Activated T-helper 1 cell treated with Interleukin-2 at 50 U/mL for 16 hours (primary cell): ENCODE measurements at regions not wholly inside any gene's neighbourhood (a gene's known extent, or its start where the extent isn't known, plus 50 kb on each side); places are given as distances from the start of the nearest gene placed in this dataset.

Experiments
- DNase-seq: peaks from one replicate; pipeline ENCODE4 v3.0.0-alpha.2; 2020; ENCODE audit warnings: low read depth

DNA sequence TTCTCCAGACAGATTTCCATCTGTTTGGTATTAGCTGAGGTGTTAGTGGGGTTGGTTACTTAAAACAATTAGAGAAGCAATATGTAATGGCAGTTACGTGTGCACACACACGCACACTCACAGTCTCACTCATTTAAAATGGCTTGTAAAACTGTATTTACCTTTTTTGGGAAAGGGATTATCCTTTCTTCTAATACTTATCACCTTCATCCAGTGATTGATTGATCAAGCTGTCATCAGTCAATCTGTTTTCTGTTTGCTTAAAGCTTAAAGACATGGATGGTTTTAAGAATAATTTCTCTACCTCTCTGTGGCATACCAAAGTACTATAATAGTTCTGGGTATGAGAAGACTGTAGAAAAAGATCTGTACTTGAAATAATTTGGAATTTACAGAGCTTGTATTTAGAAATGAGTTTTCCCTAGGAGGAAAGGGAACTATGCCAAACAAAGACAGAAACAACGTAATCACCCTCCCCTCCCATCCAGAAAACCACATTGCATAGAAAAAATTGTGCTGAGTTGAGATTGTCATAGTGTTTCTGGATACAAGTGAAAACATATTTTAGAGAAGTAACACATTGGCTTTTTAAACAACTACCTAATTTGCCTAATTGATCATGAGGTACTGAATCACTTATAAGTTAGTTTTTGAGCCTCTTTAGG is 455.8 kb downstream of the PCNX1 start:
- no peak for DNase-seq

DNA sequence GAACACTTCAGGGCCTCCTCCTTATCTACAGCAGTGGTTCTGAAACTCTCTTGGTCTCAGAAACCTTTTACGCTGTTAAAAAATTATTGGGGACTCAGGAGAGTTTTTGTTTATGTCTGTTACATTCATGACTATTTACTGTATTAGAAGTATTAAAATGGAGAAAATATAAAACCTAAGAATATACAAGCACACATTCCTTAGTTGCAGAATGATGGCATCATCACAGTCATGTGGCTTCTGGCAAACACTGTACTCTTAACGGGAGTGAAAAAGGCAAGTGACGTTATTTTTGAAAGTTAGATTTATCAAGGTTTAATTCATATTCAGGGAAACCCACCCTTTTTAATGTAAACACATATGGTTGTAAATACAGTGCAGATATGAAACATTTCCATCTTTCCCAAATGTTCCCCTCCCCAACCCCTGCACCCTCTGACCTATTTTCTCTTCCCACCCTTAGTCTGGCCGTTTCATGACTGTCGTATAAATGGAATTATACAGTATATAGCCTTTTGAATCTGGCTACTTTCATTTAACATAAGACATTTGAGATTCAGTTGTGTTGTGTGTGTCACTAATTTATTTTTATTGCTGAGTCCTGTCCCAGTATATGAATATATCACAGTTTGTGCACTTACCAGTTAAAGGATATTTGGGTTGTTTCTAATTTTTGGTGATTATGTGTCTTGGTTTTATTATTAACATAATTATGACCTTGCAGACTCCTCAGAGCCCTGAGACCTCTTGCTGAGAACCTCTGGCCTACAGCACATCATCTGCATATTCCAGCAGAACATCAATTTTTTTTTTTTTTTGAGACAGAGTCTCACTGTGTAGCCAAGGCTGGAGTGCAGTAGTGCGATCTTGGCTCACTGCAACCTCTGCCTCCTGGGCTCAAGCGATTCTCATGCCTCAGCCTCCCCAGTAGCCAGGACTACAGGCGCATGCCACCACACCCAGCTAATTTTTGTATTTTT is 457.0 kb downstream of the PCNX1 start:
- no peak for DNase-seq

DNA sequence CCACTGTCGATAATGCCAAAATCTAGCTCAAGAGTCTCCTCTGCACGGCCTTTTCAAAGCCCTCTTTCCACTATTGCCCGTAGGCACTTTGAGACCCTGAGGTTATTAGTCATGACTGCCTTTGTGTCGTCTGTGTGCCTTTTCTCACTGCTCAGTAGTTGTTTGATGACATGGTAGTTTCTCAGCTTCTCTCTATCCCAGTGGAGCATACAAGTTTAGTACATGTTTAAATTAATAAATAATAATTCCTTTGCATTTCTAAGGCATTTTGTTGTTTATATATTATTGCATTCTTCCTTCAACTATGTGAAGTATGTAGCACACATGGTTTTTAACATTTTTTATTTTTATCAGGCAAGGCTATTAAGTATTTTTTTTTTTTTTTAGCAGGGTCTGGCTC is 458.1 kb downstream of the PCNX1 start:
- no peak for DNase-seq

DNA sequence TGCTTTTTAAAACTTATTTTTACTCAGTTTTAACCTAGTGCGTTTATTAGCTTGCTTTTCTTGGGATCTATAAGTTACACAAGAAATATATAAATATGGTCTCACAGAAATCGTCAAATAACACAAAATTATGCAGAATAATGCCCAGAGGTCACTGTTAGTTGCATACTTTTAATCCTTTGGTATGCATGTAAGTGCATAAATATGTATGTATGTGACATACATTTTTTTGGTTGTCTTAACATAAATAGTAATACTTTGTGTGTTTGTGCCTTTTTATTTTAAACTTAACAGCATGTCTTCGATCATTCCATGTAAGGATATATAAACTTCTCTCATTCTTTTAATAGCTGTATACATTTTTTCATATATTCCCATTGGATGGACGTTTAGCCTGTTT is 459.6 kb downstream of the PCNX1 start:
- no peak for DNase-seq

DNA sequence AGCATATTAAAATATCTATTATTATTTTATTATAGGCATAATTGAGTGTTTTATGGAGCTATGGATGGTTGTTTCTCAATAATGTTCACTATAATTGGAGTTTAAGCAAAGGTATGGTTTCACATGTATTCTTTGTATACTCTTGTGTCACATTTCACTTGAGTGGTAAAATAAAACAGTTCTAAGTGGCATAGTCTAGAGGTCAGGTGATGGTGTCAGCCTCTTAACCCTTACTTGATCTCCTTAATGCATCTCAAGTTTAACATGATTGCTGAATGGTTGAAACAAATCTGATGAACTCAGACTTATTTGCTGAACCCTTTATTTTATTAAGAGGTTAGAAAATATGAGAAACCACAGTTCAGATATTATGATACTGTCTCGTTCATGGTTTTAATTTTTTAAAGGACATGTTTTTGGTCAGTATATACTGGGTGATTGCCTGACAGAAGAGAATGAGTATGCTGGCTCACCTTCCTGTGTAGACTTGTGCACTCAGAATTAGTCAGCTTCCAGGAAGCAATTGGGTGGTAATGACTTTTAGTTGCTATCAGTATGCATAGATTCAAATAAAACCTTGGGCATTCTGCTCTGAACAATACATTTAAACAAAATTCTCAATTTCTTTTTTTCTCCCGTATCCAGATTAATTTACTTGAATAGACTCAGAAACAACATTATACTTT is 464.6 kb downstream of the PCNX1 start:
- no peak for DNase-seq

DNA sequence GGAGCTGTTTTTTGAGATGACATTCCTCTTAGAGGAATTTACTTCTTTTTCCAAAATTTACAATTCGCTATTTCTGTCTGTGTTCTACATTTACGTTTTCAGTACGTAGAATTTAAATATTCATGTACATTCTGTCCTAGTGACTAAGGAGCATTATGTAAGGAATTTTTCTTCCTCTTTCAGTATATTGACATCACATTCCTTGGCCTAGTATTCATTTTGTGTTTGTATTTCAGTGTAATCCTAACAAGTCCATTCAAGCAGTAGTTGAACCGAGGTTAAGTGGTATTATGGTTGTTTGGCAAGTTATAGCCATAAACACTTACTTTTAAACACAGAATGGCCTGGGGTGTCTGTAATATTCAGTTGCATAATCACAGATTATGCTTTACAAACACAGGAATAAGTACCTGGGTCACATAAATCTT is 465.2 kb downstream of the PCNX1 start:
- no peak for DNase-seq

DNA sequence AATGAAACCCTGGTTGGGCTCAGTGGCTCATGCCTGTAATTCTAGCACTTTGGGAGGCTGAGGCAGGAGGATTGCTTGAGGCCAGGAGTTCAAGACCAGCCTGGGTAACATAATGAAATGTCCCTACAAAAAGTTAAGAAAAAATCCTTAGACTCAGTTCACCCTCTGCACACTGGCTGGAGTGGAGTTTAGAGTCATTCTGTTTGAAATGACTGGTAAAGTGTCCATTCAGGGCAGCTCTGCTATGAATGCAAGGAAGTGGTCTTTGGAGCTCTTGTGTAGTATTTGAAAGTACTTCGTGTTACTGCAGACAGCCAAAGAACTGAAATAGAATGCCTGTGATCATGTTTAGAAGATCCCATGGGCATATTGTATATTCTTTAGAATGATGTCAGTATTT is 466.5 kb downstream of the PCNX1 start:
- DNase-seq, result no peak

DNA sequence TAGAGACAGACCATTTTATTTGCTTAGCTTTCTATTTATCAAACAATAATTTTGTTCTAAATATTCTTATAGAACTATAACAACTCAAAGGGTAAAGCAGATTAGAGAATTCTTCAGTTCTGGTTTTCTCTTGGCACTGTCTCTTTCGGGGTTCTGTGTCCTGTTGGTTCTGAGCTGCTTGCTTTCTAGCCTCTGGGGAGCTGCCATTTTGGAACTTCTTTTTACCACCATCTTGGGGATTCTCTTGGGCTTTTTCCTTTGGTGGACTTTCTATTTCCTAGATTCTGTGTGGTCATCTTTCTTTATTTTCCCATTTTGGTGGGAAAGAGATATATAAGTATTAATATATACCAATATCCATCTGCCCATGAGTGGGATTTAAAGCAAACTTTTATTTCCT is 467.7 kb downstream of the PCNX1 start:
- DNase-seq, result no peak

DNA sequence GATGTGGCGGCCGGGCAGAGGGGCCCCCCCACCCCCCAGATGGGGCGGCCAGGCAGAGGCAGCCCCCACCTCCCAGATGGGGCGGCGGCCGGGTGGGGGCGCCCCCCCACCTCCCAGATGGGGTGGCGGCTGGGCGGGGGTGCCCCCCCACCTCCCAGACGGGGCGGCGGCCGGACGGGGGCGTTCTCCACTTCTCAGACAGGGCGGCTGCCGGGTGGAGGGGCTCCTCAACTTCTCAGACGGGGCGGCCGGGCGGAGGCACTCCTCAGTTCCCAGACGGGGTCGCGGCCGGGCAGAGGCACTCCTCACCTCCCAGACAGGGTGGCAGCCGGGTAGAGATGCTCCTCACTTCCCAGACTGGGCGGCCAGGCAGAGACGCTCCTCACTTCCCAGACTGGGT is 469.8 kb downstream of the PCNX1 start:
- no peak for DNase-seq

DNA sequence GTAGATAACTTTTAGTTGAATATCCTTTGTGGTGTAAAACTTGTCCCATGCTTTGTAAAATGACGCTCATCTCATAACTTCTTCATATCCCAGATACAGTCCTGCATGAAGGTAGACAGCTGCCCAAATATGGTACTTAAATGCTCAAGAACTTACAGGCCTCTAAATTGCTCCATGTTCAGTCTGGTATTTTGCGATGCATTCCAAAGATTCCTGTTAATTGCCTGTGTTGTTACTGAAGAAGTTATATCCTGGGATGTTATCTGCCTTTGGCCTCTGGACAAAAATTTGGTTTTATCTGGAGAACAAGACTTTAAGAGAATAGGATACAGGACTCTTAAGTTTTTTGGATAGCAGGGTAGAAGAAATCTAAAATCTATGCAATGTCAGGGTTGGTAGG is 473.0 kb downstream of the PCNX1 start:
- DNase-seq, result no peak

DNA sequence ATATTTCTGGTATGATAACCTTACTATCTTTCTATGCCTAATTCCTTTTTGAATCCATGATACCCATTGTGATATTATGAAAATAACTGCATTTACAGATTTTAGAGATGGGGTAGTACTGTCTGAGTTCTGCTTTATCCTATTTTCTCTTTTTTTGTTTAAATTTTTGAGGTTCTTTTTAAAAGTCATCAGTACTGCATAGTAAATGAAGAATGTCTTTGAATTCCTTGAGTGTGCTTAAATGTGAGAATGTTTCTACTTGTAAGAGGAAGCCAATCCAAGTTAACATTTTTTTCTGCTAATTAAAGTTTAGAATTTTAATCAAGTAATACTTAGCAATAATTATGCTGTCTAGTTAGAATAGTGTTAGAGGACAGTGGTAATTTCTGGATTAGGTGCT is 474.6 kb downstream of the PCNX1 start:
- no peak for DNase-seq

DNA sequence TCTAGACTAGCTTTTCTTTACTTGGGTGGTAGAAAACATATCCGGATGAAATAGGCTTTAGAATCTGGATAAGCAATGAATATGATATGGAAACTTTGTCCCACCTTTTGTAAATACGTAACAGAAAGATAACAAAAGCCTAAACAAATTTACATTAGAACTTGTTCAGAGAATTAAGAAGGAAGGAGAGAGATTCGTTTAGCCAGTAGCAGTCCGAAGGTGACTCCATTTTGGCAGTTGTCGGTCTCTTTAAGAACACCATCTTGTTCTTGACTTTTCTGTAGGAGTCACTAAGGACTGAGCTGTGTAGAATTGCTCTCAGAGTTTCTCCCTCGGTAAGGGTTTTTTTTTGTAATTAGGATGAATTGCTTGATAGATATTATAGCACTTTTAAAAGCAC is 475.1 kb downstream of the PCNX1 start:
- DNase-seq, result no peak

DNA sequence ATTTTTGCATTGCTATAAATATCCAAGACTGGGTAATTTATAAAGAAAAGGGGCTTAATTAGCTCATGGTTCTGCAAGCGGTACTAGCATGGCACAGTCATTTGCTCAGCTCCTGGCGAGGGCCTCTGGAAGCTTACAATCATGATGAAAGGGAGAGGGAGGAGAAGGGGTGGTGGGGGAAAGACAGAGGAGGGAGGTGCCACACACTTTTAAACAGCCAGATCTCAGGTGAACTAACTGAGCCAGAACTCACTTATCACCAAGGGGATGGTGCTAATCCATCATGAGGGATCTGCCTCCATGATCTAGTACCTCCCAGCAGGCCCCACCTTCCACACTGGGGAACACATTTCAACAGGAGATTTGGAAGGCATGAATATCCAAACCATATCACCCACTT is 476.3 kb downstream of the PCNX1 start:
- no peak for DNase-seq

DNA sequence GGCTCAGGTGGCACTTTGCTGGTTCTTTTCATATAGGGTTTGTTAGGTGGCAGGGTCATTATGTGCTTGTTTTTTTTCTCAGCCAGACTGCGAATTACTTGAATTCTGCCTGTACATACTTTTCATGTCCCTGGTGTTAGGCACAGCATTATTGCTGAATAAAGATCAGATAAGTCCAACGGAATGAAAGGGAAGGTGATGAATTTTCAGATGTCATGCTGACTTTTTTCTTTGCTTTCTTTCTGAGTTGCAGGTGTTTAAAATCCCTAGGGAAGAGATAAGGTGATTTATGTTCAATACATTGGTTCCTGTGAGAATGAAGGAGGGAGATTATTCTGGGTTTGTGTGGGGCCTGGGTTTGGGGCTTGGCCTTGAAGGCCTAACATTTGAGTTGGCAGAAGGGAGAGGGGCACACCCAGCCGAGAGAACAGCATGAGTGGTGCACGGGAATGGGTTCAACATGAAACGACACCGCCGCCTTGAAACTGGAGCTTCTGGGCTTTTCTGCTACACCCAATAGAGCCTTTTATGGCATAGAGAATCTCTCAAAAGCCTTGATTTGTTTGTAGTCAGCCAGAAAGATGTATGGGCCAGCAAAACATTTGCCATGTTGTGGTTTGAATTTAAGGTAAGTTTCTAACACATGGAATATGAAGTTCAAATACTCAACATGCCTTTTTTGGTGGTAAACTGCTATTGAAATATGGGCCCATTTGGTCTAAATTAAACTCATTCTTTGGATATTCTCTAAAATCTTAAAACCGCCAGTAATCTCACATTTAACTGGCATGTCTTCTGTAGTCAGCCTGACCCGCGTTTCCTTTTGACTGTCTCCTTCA is 477.0 kb downstream of the PCNX1 start:
- DNase-seq, result no peak

DNA sequence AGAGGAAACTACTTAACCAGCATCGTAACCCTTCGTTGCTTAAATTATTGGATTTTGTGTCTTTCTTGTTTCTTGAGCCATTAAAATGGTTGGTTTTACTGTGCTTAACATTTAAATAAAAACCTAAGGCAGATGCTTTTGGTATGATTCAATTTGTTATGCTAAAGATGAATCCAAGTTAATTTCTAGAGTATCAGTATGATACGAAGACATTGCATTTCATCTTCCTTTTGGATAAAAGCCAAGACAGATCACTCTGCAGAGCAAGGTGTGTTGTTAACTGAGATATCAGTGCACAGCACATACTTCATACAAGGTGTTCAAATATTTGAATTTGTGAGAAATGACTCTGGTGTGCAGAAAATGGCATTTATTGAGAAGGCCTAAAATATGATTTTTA is 480.5 kb downstream of the PCNX1 start:
- DNase-seq, result no peak

DNA sequence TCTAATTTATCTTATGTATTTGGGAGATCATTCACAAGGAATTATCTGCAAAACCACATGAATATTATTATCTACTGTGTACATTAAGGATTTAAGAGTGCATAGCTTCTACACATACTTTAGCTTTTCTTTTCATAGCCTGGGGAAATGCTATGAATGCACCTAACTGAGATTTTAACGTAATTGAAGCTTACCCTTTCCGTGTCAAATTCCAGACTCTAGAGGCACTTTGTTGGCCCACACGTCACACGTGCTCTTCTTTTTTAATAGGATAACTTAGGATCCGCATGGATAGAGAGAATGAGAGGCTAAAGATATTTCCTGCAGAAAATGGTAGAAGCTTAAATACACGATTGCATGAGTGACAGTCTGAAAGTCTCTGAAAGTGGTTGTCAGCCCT is 481.1 kb downstream of the PCNX1 start:
- no peak for DNase-seq

DNA sequence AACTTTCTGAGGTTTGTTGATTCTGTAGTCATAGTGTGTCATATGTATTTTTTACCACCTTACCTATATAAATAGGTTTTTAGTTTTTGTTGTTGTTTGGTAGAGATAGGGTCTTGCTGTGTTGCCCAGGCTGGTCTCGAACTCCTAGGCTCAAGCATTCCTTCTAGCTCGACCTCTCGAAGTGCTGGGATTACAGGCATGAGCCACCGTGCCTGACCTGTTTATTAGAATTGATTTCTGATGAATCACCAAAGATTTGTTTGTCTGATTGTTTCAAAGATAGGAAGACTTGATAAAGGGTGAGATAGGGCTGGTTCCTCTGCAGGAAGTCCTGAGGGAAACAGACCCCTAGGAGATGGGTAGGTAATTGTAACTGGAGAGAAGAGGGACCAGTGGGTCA is 481.6 kb downstream of the PCNX1 start:
- no peak for DNase-seq

DNA sequence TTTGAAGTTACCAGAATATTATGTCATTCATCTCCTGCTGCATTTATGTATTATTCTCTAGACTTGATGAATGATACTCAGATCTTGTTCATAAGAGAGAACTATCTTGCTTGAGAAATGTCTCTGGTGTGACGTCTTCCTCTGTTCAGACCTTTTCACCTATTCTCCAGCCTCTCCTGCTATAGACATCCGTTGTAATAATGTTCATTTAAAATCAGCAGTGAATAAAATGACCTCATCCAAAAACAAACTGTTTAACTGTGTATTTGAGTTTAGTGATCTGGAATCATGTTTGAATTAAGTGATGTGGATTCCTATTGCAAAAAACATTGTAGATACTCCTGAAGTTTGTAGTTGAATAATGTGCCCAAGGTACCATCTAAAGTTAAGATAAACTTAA is 487.1 kb downstream of the PCNX1 start:
- DNase-seq, result no peak

DNA sequence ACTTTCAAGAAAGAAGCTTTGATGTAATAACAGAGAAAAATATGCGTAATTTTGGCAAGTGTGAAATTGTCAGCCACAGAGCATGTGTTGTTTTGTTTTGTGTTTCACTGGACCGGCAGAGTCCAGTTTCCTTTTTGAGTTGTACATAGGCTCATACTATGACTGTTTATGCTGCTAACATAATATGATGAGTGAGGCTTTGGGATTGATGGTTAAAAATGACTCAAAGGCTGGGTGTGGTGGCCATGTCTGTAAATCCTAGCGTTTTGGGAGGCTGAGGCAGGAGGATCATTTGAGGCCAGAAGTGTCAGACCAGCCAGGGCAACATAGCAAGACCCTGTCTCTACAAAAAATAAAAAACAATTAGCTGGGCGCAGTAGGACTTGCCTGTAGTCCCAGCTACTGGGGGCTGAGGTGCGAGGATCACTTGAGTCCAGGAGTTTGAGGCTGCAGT is 487.9 kb downstream of the PCNX1 start:
- no peak for DNase-seq

DNA sequence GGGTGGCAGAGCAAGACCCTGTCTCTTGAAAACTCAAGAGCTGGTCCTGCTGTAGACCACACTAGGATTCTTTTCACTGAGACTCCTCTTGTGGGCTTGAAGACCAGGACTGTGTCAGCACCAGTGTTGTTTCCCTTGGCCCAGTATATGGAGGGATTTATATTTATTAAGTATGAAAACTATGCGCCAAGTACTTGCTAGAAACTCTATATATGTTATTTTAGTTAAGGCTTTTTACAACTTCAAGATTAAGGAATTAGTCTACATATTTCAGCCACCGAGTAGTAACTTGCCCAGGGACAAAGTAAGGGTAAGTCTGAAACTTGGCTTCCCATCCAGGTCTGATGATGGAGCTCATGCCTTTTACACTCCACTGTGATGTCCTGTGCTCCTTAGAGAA is 488.4 kb downstream of the PCNX1 start:
- DNase-seq, result no peak

DNA sequence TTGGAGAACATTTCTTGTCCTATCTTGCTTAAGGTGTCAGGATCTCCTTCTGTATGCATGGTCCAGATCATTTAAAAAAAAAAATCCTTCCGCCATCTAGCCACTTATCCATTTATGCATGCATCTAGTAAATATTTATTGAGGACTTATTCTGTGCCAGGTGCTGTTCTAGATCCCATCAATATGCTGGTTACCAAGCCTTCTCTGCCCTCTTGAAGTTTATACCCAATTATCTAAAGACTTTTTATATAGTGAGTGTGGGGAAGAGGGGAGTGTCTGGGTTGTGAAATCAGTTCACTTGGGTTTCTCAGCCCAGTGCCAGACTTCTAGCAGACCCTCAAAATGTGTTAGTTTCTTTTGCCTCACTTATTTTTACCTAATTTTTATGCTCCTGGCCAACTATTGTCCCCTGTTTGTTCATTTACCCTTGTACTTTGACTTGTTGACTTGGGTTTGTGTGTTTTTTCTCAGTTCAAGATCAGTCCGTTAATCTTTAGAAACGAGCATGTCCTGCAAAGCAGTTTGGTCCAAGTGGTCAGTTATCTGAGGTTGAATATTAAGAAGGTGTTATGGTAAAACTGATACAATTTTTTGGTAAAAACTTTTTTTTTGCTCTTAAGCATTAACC is 488.9 kb downstream of the PCNX1 start:
- no peak for DNase-seq
